PC-9 (cell line): ENCODE measurements at regions not wholly inside any gene's neighbourhood (a gene's known extent, or its start where the extent isn't known, plus 50 kb on each side); places are given as distances from the start of the nearest gene placed in this dataset.

Experiments
- BruUV-seq: library from RNA; stranded (reverse); fragments of 400-500 nt; replicated peaks from 2 replicates; lab custom pipeline; 2021; lab: Mats Ljungman, UMichigan
- CTCF ChIA-PET: fragments of 300-600 bp; sonication (Branson Sonifier 250); formaldehyde crosslinking; loops from one replicate; lab custom pipeline; 2022; ENCODE audit warnings: antibody characterized with exemption; lab: Charles Lee
- POLR2A ChIA-PET: fragments of 300-600 bp; sonication (Branson Sonifier 250); formaldehyde crosslinking; loops from one replicate; lab custom pipeline; 2022; ENCODE audit warnings: antibody characterized with exemption; ENCODE audit not compliant: unreplicated experiment; lab: Charles Lee
- DNase-seq, 2 experiments: peaks; one replicate each; pipeline versions ENCODE4 v3.0.0 to v3.0.0-alpha.2; 2015 to 2022; ENCODE audit warnings: mixed read lengths in 1 of 2
- H2AFZ ChIP-seq: fragments of 200-600 bp; sonication (generic); 2 replicates; pipeline ENCODE4 v1.8.1; 2017; ENCODE audit warnings: antibody characterized with exemption
- H3F3A ChIP-seq: fragments of 200-600 bp; sonication (generic); 2 replicates; pipeline ENCODE4 v1.8.1; 2017; ENCODE audit warnings: antibody characterized with exemption, mild to moderate bottlenecking, low read depth; ENCODE audit not compliant: insufficient read depth
- H3K27ac ChIP-seq: fragments of 200-600 bp; sonication (generic); 2 replicates; pipeline ENCODE4 v1.6.1; 2016; ENCODE audit warnings: mixed run types
- H3K27me3 ChIP-seq: fragments of 200-600 bp; sonication (generic); 2 replicates; pipeline ENCODE4 v1.6.1; 2016; ENCODE audit warnings: low read depth, mixed run types; ENCODE audit not compliant: insufficient read depth
- H3K36me3 ChIP-seq: fragments of 200-600 bp; sonication (generic); 2 replicates; pipeline ENCODE4 v1.6.1; 2016; ENCODE audit warnings: low read depth, mixed run types
- H3K4me1 ChIP-seq: fragments of 200-600 bp; sonication (generic); replicated peaks from 2 replicates; pipeline ENCODE4 v1.6.1; 2016; ENCODE audit warnings: mixed run types; ENCODE audit not compliant: insufficient read depth
- H3K4me2 ChIP-seq: fragments of 200-600 bp; sonication (generic); 2 replicates; pipeline ENCODE4 v1.6.1; 2017; ENCODE audit warnings: mixed run types
- H3K4me3 ChIP-seq: fragments of 200-600 bp; sonication (generic); 2 replicates; pipeline ENCODE4 v1.6.1; 2016; ENCODE audit warnings: mixed run types
- H3K79me2 ChIP-seq: fragments of 200-600 bp; sonication (generic); 2 replicates; pipeline ENCODE4 v1.6.1; 2017; ENCODE audit warnings: low read depth, mixed run types
- H3K9me2 ChIP-seq: fragments of 200-600 bp; sonication (generic); 2 replicates; pipeline ENCODE4 v1.8.1; 2017; ENCODE audit warnings: mild to moderate bottlenecking; ENCODE audit not compliant: insufficient read depth
- H3K9me3 ChIP-seq: fragments of 200-600 bp; sonication (generic); 2 replicates; pipeline ENCODE4 v1.8.1; 2016; ENCODE audit warnings: low read depth; ENCODE audit not compliant: insufficient read depth
- H4K20me1 ChIP-seq: fragments of 200-600 bp; sonication (generic); 2 replicates; pipeline ENCODE4 v1.8.1; 2017; ENCODE audit not compliant: insufficient read depth
- EZH2 ChIP-seq: fragments of 200-600 bp; sonication (generic); IDR thresholded peaks from 2 replicates; pipeline ENCODE4 v1.8.0; 2017; ENCODE audit warnings: antibody characterized with exemption, low read depth
- intact Hi-C: fragments of 100-400 bp; cut with micrococcal nuclease; formaldehyde crosslinking; loops from one replicate; pipeline ENCODE4 v1.10.0; 2022; ENCODE audit not compliant: unreplicated experiment
- TF ChIP-seq, protein P1 (sequence below): fragments of 200-600 bp; sonication (generic); conservative IDR thresholded peaks from 2 replicates; pipeline ENCODE4 v1.6.1; 2017; ENCODE audit warnings: mixed run types, antibody characterized with exemption, mild to moderate bottlenecking, moderate library complexity

GRCh38 chr13:109974354-109974753 is 188.0 kb upstream of the IRS2 start:
- ChIA-PET POLR2A (no interaction called here), CTCF (no interaction called here)
- no peak for DNase-seq
- H3K4me2 ChIP-seq, result no peak overlapping the region
- no peaks in the 10 kb centered on the region for H3K36me3 ChIP-seq
- no peak for TF ChIP-seq EZH2
- TF ChIP-seq, protein P1, sequence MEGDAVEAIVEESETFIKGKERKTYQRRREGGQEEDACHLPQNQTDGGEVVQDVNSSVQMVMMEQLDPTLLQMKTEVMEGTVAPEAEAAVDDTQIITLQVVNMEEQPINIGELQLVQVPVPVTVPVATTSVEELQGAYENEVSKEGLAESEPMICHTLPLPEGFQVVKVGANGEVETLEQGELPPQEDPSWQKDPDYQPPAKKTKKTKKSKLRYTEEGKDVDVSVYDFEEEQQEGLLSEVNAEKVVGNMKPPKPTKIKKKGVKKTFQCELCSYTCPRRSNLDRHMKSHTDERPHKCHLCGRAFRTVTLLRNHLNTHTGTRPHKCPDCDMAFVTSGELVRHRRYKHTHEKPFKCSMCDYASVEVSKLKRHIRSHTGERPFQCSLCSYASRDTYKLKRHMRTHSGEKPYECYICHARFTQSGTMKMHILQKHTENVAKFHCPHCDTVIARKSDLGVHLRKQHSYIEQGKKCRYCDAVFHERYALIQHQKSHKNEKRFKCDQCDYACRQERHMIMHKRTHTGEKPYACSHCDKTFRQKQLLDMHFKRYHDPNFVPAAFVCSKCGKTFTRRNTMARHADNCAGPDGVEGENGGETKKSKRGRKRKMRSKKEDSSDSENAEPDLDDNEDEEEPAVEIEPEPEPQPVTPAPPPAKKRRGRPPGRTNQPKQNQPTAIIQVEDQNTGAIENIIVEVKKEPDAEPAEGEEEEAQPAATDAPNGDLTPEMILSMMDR, result no peak
- no peaks in the 10 kb centered on the region for H3K27me3 ChIP-seq
- H3F3A ChIP-seq, result no peaks in the 10 kb centered on the region
- H3K9me2 ChIP-seq, result no peaks in the 10 kb centered on the region
- H3K4me3 ChIP-seq, result no peak overlapping the region
- no peaks in the 10 kb centered on the region for H4K20me1 ChIP-seq
- intact Hi-C loops, result no loop called here
- peaks cover 6% of the 10 kb centered on the region for H3K9me3 ChIP-seq
- H3K4me1 ChIP-seq, result peaks cover 5% of the 10 kb centered on the region; the same call in 1 of the 2 replicates
- no peaks in the 10 kb centered on the region for H3K79me2 ChIP-seq
- H3K27ac ChIP-seq, result no peak overlapping the region
- BruUV-seq, result no TSS peak
- no peak overlapping the region for H2AFZ ChIP-seq

- H3K4me3 ChIP-seq, result no peak overlapping the region
- intact Hi-C loops, result no loop called here
- BruUV-seq, result no TSS peak
- H3K27me3 ChIP-seq, result no peaks in the 10 kb centered on the region
- ChIA-PET CTCF (no interaction called here), POLR2A (no interaction called here)
- H3K36me3 ChIP-seq, result no peaks in the 10 kb centered on the region
- no peak overlapping the region for H2AFZ ChIP-seq
- H3K4me1 ChIP-seq, result no peaks in the 10 kb centered on the region
- no peak for TF ChIP-seq EZH2
- no peak for DNase-seq
- H3K27ac ChIP-seq, result no peak overlapping the region
- no peaks in the 10 kb centered on the region for H4K20me1 ChIP-seq
- peaks cover 6% of the 10 kb centered on the region for H3K9me3 ChIP-seq
- no peaks in the 10 kb centered on the region for H3F3A ChIP-seq
- no peaks in the 10 kb centered on the region for H3K9me2 ChIP-seq
- H3K79me2 ChIP-seq, result no peaks in the 10 kb centered on the region
- no peak overlapping the region for H3K4me2 ChIP-seq
These were observed 186.9 kb upstream of the IRS2 start for GRCh38 chr13:109973279-109973678.

- CTCF ChIA-PET, result no interaction called here
These were observed 185.2 kb upstream of the IRS2 start for GRCh38 chr13:109971456-109972090.

More at GRCh38 chr13:109971456-109972090, 185.2 kb upstream of the IRS2 start:
- Histone ChIP-seq H3K9me3 (peaks cover 6% of the 10 kb centered on the region), H3K4me3 (no peak overlapping the region), H3K9me2 (no peaks in the 10 kb centered on the region), H4K20me1 (no peaks in the 10 kb centered on the region), H3K36me3 (no peaks in the 10 kb centered on the region), H3K4me2 (no peak overlapping the region), H3K27ac (no peak overlapping the region), H2AFZ (no peak overlapping the region), H3F3A (no peaks in the 10 kb centered on the region), H3K4me1 (no peaks in the 10 kb centered on the region), H3K27me3 (no peaks in the 10 kb centered on the region), H3K79me2 (no peaks in the 10 kb centered on the region)
- no peak for TF ChIP-seq EZH2
- TF ChIP-seq, protein P1, result no peak
- POLR2A ChIA-PET, result interaction anchor here (0.5 to 0.6 kb wide), 2 partner anchors 30 to 902 kb away, joined by 3 to 5 read pairs; no protein-coding TSS in a partner anchor
- no TSS peak for BruUV-seq
- intact Hi-C loops, result no loop called here
- DNase-seq, result no peak
